GM18870 (cell line): ENCODE measurements at regions not wholly inside any gene's neighbourhood (a gene's known extent, or its start where the extent isn't known, plus 50 kb on each side); places are given as distances from the start of the nearest gene placed in this dataset.

ENCODE experiments used
- ATAC-seq: cut with Tn5 transposase; IDR thresholded peaks from one replicate; pipeline ENCODE4 v1.9.1; 2021; ENCODE audit warnings: moderate library complexity; ENCODE audit not compliant: unreplicated experiment

DNA sequence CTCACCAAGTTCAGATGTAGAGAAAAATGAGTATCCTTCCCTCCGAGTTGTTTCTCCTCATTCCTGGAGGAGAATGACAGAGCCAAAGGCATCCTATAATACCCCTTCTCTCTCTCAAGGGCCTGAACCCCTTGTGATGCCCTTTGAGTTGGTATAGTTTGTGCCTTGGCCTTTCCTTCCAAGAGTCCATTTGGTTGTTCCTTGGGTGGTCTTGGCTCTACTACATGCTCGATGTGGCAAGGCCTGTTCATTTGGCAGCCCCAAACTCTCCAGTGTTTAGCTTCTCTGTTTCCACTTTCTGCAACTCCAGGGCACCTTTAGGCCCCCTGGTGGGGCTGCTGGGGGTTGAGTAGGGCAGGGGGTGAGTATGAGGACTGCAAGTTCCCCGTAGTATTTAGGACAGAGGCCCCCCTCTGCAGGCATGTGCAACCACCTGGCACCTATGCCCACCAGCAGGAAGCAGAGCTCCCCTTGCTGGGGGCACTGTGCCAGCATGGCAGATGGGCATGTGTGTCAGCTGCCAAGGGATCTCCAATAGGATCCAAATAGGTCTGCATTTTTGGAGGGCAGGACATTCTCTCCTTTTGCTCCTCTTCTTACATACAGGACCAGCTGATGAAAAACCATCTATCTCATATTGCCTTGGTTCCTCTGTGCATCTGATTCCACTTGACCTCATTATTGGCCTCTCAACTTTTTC lies 217.2 kb upstream of the CADM1 start:
- no peak for ATAC-seq

DNA sequence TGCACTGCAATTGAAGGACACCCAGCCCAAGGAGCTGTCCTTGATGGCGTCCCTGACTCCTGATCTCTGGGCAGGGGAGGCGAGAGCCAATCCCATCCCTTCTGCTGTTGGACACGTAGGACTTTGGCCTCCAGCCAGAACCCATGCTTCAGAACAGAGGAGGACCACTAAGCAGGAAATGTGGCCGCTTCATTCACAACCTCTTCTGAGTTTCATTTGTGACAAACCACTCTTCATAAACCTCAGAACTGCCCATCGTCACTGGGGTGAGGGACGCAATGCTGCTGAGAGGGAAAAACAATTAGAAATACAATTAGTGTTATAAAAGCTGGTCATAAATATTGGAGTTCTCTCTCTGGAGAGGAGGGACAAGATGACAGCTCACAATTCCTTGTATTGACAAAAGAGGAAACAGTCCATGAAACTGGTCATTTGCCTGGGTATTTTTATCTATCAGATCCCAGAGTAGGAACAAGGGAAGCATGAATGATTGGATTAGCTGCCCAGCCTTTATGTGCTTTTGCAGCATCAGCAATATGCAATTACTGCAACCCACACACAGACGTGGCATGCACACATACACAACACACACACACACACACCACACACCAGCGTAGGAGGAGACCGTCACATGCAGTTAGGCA lies 216.5 kb upstream of the CADM1 start:
- ATAC-seq, result no peak

DNA sequence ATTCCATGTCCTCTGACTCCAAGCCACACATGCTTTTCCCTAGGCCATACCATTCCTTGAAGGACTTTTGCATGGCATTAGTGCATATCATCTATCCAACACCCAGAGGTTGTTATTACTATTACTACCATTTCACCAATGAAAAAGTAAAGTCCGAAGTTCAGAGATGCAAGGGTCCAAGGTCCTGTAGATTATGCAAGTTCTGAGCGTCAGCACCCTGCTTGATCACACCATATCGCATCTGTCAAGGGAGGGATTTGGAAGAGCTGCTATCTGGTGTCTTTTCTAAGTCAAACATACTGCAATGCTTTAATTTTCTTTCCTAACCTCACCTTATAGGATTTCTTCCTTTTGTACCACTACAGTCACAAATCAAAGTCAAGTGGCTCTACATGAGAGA lies 214.7 kb upstream of the CADM1 start:
- no peak for ATAC-seq

DNA sequence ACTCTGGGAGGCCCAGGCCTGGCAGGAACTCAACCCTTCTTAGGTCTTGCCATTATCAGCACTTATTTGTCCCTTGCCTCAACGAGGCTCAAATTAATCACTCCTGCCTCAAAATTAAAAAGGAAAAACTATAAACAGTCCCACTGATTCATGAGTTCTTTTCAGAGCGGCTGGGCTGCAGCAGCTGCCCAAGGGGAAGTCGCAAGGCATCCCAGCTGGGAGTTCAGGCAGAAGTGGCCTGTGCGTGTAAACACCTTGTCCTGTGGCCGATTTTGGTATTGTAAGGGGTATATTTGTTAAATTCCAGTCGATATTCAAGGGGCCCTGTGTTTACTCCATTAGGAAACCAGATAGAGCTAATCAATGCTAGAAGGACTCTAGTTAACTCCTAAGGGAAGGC lies 213.9 kb upstream of the CADM1 start:
- no peak for ATAC-seq

DNA sequence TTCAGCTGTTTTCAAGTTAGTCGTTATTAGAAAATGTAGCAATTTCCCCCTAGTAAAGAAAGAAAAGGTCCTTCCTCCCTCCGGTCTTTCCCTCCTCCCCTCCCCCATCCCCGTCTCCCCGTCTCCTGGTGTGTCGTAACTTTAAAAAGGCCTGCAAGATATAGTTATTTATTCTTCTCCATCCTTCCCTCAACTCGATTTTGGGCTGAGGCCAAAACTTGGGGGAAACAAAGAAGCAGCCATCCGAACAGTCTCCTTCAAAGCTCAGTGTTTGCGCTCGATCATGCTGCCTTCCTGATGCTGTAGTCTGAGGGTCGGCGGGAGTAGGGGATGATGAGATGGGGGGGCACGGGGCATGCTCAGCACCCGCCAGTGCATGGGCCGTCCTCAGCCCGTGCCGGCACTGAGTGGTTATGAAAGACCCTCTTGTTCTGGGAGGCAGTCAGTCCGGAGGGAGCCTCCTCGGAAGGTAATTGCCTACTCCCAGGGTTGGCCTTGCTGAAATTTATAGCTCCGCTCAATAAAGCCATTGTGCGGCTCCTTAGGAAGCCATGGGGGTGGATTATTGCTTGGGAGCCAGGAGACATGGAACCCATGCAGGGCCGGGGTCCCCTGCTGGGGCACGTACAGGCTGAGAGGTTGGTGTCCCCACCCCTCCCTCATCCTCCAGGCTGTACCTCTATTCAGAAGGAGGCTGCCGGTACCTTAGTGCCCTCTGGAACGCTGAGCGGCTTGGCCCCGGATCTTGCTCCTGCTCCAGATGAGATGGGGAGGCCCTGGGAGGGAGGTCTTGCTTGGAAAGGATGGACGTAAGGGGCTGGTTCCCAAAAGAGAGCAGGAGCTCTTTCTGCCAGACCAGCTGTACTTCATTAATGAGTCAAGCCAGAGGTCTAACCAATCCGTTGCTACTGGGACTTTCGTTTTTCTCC lies 212.7 kb upstream of the CADM1 start:
- no peak for ATAC-seq

DNA sequence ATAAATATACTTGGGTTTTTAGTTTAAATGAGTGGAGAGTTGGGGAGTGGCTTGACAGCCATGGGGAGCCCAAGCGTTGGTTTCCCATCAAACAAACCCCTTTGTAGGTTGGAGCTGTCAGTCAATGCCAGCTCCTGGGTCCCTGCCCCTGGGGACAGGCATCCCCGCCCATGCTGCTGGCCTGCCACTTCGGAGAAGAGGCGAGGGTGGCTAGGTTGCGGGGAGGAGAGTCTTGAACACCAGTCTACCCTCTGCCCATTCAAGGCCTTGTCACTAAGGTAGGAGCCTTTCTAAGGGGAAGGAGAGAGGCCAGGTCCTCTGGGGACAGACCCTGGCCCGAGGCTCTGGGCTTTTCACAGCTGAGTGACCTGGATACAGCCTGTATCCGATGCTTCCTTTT lies 211.9 kb upstream of the CADM1 start:
- no peak for ATAC-seq

DNA sequence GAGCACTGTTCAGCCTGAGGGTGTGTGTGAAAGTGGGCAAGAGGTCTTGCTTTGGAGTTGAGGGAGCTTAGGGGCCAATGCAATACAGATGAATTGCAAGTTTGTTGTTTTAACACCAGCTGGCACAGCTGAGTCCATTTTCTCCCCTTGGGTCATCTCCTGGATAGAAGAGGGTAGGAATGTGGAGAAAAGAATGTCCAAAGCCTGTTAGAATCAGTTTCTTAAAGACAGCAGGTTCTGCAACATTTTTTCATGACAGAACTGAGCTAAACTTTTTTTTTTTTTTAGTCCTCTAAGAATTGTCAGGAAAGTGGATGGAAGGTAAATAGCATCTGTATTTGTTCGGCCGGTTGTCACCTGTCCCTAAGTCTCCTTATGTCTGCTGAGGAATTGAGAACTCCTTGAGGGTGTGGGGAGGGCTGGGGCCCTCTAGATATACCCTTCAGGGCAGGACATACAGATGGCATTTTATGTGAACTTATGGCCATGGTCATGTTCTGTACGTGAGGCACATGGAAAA lies 211.1 kb upstream of the CADM1 start:
- ATAC-seq, result no peak

DNA sequence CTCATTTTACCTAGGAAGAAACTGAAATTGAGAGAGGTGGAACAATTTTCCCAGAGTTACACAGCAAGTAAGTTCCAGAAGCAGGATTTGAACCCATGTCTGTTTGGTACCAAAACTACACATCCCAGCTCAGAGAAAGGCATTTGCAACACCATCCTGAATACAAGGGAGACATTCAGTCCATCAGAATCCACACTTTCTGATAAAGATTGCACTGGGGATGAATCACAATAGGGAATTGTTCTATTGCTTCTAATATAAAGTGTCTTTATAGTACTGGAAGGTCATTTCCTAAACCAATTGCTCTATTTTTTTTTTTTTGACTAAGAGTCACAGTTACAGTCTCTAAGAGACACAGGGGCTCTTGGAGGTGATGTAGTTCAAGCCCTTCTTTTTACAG lies 208.1 kb upstream of the CADM1 start:
- no peak for ATAC-seq

DNA sequence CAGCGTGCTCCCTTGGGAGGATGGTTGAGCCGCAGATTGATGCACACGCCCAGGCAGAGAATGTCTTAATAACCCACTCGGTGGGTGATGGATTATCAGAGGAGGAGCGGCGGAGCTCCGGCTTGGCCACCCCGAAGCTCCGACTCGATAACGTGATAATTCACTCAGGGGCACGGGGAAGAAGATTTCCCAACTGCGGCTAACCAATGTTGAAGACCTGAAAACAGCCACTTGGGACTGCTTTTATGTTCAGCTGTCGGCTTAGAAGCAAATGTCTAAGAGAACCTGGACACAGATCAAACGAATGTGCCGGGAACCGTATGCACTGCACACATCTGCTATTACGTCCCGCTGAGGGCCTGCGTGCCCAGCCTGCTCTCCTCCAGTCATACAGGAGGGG lies 206.8 kb upstream of the CADM1 start:
- ATAC-seq, result no peak

DNA sequence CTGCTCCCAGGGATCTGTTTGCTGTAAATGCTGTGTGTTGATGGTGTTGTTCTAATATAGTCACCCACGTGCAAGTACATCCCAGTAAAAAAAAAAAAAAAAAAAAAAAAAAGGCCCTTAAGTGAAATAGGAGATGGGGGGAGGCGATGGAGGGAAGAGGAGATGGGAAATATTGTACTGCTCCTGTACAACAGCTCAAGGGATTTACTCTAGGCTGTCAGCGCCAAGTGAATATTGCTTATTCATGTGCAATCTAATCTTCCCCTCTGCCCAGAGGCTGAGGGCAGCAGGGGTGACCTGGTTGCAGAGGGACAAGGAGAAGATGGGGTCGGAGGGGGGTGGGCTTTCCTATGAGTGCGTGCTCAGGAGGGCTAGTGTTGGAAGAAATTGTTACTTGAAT lies 206.2 kb upstream of the CADM1 start:
- no peak for ATAC-seq

DNA sequence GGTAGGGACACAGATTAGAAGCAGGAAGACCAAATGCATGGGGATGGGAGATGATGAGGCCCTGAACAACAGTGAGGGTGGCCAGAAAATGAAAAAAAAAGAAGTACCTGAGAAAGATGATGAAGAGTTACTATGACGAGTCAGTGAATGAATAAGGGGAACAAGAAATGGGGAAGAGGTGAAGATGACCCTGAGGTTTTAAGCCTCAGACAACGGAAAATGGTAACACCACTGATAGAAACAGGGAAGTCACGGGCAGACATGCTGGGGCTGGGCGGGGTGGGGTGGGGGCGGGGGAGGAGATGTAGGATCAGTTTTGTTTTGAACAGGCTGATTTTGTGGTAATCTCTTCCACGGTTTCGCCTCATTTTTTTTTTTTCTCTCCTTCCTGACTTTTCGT lies 205.1 kb upstream of the CADM1 start:
- ATAC-seq, result no peak

DNA sequence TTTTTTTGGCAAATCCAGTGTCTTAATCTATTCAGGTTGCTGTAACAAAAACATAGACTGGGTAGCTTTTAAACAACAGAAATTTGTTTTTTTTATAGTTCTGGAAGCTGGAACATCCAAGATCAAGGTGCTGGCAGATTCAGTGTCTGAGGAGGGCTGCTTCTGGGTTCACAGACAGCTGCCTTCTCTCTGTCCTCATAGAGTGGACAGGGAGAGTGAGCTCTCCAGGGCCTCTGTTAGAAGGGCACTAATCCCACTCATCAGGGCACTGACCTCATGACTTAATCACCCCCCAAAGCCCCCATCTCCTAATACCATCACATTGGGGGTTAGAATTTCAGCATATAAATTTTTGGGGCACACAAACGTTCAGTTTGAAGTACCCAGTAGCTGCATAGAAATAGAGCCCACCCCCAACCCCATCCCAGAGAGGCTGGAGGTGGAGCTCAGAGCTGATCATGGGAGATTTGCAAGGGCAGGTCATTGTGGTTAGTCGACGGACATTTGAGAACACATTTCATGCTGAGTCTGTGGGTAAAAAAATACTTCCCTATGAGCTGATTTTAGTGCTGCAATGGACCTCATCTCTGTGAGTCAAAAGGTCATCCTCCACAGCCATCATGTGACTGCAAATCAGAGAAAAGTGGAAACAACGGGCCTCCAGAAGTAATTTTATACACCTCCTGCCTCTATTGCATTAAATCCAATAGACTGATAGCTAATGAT lies 203.1 kb upstream of the CADM1 start:
- no peak for ATAC-seq

DNA sequence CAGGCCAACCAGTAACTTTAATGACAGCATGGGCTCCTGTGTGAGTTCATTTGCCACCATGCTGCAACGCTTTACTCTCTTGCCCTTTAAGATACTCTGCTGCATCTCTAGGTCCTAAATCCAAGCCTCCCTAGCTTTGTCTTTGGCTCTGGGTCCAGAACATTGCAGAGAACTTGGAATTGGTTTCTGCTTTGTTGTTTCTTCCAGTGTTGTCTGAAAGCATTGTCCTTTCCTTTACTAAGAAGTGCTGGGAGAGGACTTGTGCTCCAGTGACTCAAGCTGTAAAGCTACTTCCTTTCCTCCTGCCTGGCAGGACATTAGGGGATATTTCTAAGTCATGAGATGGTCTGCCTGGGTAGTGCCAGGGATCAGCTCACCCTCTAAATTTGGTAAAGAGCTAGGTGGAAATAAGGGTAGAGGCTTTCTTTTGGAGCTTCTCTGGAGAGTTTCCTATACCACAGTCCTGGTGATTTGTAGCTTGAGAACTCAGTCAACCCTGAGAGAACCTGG lies 202.5 kb upstream of the CADM1 start:
- no peak for ATAC-seq

DNA sequence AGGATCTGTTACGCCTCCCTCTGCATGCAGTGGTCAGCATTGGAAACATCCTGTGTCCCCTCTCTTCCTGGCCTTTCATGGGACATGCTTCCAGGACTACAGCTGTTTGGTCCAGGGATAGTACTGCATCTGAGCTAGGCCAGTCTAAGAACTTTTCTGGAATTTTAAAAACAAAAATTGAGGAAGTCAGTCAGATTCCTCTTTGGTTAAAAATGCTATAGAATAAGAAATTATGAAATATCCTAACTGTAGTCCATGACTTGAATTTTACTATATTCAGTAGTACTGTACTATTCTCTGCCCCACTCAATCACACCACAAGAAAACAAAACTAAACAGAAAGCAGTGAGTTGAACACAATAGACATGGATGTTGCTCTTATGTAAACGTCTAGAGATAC lies 201.0 kb upstream of the CADM1 start:
- no peak for ATAC-seq

DNA sequence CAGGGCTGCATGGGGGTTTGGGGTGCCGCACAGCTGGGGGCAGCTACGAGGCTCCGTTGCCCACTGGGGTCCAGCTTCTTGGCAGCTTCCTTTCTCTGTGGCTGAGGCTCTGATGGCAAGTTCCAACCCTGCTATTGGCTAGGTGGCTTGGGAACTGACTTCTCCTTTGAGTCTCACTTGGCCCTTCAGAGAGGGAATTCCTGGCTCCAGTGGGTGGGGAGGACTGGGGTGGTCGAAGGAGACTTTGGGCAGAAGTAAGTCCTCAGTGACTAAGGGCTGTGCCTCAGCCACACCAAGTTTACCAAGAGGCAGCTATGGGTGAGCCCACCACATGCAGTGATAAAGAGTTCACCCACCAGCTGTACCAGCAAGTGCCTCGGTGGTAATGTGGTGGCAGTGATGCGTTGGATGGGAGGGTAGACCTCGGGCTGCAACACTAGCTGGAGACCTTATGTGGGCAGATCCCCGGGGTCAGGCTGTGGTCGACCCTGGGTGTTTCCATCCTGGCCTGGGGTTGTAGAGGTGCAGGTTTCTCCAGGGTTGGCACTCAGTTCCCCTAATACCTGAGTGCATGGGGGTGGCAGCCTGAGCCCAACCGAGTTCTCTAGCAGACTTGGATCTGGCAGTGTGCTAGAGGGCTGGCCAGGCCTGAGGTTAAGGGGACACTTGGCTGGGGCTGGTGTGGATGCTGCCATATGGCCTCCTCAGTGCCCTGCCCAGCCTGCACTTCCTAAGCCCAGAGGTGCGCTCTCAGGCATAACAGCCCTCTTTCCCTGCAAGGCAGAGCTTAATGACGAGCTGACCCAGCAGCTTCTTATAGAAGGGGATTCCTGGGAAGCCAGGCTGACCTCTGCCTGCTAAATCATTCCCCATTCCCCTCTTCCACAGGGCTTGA lies 197.0 kb upstream of the CADM1 start:
- ATAC-seq, result no peak

DNA sequence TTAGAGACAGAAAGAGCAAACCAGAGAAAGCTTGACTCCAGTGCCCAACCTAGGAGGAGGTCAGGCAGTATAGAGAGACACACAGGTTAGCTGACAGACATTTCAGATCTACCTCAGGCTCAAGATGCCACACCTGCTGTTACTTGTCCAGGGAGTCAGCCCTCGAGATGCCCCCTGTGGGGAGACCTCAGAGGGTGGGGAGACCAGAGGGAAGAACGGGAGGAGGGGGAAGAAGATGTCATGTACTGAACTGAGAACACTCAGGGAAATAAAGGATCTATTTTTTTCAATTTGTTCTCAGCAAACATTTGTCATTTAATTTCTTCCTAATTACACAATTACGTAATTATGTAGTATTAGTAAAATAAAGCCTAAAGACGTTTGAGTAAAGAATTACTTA lies 196.3 kb upstream of the CADM1 start:
- ATAC-seq, result no peak

DNA sequence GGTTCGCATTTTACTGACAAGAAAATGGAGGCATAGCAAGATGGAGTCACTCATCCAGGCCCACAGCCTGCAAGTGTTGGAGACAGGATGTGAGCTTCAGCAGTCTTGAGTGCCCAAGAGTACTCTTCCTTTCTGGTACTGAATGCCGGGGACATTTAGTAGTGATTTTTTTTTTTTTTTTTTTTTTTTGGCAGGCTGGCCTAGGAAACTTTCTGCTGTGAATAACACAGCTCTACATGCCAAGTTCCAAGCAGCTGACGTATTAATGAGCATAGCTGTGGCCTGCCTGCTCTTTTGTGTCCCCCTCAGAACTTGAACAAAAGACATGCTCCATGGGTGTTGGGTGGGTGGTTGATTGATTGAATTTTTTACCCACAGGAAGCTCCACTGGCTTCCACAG lies 195.5 kb upstream of the CADM1 start:
- ATAC-seq, result no peak

DNA sequence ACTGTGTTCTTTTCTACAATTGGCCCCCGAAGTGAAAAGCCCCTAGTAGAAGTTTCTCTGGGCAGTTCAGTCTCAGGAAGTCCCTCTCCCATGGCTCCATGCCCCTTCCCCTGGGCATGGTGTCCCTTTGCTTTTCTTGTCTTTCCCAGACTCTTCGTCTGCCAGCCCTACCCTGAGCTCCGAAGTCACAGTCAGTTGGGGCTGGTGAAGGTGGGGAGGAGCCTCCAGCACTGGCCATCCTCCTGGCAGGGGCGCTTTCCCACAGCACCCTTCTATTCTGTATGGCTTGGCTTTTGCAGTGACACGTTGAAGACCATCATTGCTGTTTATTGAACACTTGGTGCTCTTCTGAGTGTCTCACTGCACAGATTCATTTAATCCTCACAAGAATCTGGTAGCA lies 195.1 kb upstream of the CADM1 start:
- ATAC-seq, result no peak

DNA sequence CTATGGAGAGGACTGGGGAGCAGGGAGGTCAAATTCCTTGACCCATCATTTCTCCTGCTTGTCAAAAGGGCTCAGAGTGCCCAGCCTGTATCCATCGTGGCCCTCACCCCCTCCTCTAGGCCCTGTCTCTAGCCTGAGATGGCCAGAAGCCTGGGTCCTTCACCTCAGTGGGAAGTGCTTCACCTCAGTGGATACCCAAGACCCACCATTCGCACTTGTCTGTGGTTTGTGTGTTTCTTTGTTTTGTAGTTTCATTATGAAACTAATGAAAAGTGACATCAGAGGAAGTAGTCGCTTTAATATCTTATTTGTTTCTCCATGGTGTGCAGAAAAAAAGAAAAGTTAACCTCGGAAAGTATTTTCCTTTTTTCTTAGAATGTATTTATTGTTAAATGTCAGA lies 194.0 kb upstream of the CADM1 start:
- ATAC-seq, result no peak

DNA sequence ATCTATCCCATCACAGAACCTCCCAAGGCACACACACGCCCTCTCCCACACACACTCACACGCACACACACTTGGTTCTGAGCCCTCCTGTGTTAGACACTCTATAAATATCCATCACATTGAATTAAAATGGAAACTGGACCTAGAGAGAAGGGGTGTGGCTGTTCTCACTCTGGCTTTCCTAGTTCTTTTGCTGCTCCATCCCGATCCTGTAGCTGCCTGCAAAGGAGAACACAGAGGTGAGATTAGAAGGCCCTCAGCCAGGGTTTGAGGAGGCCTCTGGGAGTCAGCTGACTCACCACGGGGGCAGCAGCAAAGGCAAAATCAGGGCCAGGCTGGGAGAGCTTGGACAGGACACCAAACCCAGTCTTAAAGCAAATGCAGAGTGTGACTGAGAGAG lies 192.3 kb upstream of the CADM1 start:
- no peak for ATAC-seq
